Activated T-cell treated with anti-CD3 and anti-CD28 coated beads for 24 hours (primary cell): ENCODE measurements at regions not wholly inside any gene's neighbourhood (a gene's known extent, or its start where the extent isn't known, plus 50 kb on each side); places are given as distances from the start of the nearest gene placed in this dataset.

Source experiments
- DNase-seq: peaks from one replicate; pipeline ENCODE4 v3.0.0-alpha.2; 2020; ENCODE audit warnings: low read depth

DNA sequence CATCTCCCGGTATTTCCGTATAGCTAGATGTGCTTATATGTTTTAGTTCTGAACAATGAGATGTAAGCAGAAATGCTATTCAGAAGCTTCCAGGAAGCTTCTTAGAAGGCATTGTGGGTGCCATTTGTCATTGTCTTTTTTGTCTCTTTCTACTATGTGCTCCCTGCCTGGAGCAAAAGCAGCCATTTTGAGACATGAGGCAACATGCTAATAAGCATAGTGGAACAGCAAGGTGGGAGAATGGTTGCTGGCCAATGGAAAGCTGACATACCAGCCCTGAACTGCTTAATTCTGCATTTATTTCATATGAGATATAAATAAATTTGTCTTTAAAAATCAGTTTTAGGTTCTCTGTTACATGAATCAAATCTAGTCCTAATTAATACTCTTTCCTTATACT, 299.7 kb downstream of the LMO7 start:
- no peak for DNase-seq

DNA sequence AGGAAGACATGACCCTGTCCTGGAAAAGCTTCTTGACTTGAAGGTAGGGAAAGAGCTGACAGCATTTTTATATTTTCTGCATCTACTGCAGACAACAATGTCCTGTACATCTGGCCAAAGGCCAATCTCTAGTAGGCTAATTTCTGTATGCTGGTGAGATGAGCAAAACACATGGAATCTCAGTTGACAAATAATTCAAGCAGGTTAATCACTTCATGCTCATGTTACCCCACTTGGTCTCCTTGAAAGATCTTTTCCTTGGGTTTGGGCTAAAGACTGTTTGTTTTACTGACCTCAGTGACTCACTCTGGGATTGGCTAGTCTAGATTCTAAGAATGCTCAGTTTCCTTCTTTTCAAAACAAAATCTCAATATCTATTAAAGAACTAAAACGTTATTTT, 298.8 kb downstream of the LMO7 start:
- DNase-seq, result no peak

DNA sequence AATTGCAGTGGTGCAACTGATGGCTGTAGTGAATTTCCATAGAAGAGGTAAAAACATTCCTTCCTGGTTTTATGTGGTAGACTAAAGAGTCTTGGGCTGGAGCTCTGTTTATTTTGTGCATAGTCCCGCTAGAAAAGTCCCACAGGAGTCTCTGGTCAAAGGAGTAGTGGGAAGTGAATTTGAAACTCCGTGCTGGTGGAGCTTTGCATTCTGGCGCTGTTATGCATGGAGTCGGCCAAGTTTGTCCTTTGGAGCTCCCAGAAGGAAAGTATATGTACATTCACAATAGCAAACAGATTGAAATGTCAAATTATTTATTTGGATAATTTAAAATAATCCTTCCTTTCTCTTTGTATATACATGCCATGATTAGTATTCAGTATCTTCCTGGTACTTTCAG, 296.5 kb downstream of the LMO7 start:
- DNase-seq, result no peak

DNA sequence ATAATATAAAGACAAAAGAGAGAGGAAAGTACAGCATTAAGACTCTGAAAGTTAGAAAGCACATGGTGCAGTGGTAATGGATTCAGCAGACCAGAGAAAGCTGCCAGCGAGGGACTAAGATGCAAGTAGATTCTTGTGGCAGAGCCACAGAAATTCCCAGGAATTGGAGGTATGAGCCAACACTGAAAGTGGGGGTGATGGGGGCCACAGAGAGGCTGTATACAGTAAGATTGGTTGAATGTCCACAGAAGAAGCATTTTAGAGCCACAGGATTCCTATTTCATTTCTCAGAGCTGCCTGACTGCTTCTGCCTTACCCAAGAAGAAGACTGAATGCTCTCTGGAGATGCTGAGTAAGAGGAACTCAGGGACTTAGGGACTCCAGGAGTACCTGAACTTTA, 295.0 kb downstream of the LMO7 start:
- no peak for DNase-seq

DNA sequence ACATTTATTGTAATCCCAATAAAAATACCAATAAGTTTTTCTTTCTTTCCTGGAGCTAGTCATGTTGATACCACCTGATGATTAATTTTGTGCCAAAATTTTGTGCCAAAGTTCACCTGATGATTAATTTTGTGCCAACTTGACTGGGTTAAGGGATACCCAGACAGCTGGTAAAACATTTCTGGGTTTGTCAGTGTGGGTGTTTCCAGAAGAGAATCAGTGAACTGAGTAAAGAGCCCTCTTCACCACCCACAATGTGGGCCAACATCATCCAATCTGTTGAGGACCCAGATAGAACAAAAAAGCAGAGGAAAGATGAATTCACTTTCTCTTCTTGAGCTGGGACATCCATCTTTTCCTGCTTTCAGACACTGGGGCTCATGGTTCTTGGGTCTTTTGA, 292.9 kb downstream of the LMO7 start:
- no peak for DNase-seq

DNA sequence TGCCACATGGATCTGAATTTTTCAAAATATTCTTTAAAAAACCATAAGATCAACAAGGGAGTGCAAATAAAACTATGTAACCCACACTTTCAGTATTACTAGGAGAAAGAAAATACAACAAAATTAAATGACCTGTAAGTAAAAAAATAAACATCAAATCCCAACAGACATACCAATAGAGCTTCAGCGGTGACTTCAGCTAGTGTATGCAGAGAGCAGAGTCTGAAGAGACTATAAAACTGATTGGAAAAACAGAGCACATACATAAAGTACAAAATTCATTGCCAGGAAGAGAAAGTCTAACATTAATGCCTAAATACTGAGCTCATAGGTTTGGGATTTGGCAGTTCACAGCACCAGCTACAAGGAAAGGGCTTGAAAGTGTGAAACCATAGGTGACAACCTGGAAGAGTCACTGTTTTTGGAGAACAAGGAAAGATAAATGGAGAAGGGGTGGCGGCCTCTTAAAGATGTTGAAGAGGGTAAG, 291.1 kb downstream of the LMO7 start:
- DNase-seq, result no peak

DNA sequence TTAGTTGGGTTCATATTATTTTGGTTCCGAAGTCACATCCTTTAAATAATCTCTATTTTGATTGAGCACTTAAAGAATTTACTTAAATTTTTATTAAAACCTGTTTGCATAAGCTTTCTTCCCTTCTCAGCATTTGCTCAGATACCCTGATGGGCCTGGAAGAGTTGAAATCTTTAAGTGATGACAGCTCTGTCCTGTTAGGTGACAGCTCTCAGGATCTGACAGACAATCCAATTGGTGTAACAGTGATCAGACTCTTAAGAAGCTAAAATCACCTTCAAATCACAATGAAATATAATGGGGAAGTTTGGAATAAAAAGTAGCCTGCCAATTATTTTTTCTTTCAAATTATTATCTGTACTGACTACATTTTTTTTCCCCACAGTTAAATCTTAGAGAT, 284.4 kb downstream of the LMO7 start:
- DNase-seq, result no peak

DNA sequence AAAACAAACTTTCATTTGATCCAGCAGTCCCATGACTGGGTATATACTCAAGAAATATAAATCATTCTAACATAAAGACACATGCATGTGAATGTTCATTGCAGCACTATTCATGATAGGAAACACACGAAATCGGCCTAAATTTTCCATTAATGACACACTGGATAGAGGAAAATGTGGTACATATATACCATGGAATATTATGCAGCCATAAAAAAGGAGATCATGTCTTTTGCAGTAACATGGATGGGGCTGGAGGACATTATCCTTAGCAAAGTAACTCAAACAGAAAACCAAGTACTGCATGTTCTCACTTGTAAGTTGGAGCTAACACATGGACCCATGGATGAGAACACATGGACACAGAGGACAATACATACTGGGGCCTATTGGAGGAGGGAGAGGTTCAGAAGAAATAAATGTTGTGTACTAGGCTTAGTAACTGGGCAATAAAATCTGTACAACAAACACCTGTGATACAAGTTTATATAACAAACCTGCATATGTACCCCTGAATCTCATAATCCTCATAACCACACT, 283.6 kb downstream of the LMO7 start:
- no peak for DNase-seq

DNA sequence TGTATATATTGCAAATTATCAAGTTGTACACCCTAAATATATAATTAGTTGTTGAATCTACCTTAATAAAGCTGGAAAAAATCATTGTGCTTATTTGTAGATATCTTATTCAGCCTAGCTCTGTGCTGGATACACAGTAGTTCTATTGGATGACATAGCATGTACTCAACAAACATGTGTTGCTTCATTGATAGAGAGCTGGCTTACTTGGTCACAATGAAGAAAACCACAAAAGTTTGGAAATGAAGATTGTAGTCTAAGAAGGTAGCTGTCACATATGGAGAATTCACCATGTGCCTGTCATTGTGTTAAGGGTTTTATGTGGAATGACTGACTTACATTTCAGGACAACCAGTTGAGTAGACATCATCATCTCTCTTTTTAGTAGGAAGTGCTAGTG, 278.9 kb downstream of the LMO7 start:
- no peak for DNase-seq

DNA sequence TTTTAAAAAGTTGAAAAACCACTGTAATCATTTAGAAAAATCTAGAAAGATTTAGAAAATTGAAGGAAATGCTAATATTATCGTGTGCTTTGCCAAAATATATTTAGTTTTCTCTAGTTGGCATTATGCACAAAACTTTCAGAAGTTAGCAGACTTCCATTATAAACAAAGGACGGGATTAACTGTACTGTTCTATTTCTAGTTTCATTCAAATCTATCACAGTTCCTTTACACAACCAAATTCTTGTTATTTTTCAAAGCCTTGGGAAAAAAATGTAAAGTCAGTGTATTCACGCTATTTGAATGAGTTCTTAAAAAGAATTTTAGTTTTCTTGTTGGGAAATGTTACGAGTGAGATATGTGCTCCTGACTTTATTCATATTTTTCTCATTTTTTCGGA, 277.8 kb downstream of the LMO7 start:
- no peak for DNase-seq

DNA sequence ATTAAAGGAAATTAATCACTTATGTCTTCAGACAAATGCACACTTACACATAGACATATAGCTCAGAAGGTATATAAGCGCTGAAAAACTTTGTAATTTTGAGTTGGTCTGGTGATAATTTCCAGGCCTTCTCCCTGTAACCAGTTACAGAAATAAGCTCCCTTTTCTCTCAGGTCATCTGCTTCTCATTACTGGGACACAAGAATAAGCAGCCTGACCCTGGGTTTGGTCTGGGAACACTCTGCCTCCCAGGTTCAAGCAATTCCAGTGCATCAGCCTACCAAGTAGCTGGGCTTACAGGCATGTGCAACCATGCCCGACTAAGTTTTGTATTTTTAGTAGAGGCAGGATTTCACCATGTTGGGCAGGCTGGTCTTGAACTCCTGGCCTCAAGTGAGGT, 274.5 kb downstream of the LMO7 start:
- no peak for DNase-seq
